Activated CD8-positive, alpha-beta memory T cell treated with anti-CD3 and anti-CD28 coated beads, Interleukin-2, amount 50 U/mL, for 24 hours (primary cell): ENCODE measurements at regions not wholly inside any gene's neighbourhood (a gene's known extent, or its start where the extent isn't known, plus 50 kb on each side); places are given as distances from the start of the nearest gene placed in this dataset.
"Not testable (repeated sequence)": the region's sequence is repeated elsewhere in the genome, so short reads cannot be mapped to it uniquely, and the experiment has no call there.

ENCODE experiments used
- DNase-seq: peaks from one replicate; pipeline ENCODE4 v3.0.0-alpha.2; 2020; ENCODE audit errors: extremely low read depth

GRCh38 chr2:129347486-129348217 lies 631.8 kb upstream of the RAB6C start:
- DNase-seq, result no peak

- DNase-seq, result no peak
These were observed 624.8 kb upstream of the RAB6C start for GRCh38 chr2:129354631-129355030.

GRCh38 chr2:129361688-129362087 lies 617.8 kb upstream of the RAB6C start:
- no peak for DNase-seq

- DNase-seq, result no peak
These were observed 613.2 kb upstream of the RAB6C start for GRCh38 chr2:129366263-129366662.

DNA sequence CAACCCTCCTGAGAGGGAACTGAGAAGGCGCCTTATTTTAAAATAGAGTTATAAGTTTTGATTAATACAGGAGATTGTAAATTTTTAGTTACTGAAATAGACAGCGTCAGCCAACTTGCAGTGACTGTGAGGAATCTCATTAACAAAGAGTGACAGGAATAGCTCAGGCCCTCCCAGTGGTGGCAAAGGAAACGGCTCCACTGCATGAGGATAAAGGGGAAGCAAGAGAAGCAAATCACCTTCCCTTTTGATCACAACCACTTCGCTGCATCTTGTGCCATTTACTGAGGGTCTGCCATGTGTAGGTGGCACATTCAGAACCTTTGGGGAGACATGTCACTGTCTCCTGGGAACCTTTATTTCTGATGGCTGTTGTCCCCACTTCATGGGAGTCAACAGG lies 612.4 kb upstream of the RAB6C start:
- no peak for DNase-seq

GRCh38 chr2:129369437-129369836 lies 610.0 kb upstream of the RAB6C start:
- no peak for DNase-seq

GRCh38 chr2:129374452-129374851 lies 605.0 kb upstream of the RAB6C start:
- DNase-seq, result no peak

- no peak for DNase-seq
These were observed 603.6 kb upstream of the RAB6C start for GRCh38 chr2:129375632-129376425.

DNA sequence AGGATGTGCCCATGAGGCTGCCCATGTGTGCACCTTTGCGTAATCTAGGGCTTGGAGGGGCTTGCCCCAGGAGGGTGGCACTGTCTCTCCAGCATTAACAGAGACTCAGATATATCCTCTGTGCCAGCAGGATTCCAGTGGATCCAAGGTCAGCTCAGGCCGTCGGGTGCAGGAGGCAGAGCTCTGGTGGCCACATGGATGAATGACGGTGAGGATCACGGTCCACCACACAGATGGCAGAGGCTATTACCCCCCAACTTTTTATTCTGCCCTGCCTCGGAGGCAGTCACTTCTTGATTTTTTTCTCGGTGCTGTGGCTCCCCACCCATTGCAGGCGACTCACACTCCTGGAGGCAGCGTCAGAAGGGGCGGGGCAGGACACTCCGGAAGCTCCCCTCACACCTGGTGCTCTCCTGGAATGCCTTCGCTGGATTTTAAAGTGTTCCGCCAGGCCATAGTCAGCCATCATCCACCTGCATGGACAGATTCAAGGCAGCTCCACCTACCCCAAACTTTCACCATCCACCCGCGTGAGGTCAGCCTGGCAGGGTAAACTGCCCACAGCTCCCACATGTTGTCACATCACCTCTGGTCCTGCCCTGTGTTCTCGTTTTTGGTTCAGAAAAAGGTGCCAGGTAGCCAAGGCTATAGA lies 602.9 kb upstream of the RAB6C start:
- DNase-seq, result no peak

DNA sequence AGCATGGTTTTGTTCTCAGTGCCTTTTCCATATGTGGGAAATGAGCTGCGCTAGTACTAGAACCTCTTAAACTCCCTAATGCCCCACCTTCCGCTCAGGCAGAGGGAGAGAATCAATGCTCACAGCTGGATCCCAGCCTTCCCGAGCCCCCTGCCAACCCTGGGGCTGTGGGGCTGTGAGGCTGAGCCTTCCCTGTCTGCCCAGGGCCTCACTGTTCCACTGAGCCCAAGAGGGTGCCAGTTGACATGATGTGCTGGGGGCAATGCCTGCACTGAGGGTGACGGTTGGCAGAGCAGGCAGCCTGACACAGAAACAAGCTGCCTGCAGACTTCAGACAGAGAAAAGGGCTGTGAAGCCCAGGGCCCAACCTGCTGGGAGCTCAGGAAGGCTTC lies 602.4 kb upstream of the RAB6C start:
- no peak for DNase-seq

- no peak for DNase-seq
These were observed 601.3 kb upstream of the RAB6C start for GRCh38 chr2:129378186-129378585.

DNA sequence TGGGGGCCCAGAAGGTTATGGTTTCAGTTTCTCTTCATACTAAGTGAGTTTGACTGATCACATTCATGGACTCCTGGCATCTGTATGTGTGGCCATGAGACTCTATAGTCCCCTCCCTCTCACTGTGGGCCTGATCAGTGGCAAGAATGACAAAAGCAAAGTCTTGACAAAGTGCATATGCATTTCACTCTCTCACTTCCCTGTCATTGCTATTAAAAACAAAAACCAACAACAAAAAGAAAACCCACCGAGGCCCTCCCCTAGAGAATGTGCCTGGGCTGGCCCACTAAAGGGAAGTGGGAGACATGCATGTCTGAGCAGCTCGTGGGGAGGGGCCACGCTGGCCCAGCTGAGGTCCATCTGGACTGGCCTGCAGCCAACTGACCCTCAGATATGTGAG lies 600.1 kb upstream of the RAB6C start:
- no peak for DNase-seq

- DNase-seq, result no peak
These were observed 597.7 kb upstream of the RAB6C start for GRCh38 chr2:129381789-129382188.

- no peak for DNase-seq
These were observed 590.6 kb upstream of the RAB6C start for GRCh38 chr2:129388870-129389269.

- no peak for DNase-seq
These were observed 585.6 kb upstream of the RAB6C start for GRCh38 chr2:129393816-129394215.

DNA sequence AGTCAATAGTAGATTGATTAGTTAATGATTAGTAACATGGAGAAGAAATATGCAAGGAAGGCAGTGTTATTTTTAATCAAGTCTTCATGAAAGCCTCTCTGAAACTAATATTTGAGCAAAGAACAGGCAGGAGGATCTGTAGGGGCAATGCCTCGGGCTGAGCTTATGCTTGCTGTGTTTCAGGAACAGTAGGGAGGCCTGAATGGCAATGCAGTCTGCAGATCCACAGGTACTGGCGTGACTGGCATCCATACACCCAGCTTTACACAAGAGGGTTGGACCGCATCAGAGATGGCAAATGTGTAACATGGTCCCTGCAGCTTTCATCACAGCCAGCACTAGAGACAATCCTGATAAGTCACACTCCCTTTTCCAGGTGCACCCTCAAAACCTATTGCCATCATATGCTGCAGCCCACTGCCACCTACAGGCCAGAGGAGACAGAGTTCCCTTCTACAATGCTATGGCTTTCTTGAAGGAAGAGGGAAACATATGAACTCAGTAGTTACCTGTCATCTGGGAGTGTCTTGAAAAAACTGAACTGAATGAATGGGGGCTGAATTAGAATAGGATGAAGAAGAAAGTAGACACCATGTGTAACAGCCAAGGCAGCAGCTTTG lies 582.4 kb upstream of the RAB6C start:
- no peak for DNase-seq

- DNase-seq, result no peak
These were observed 578.6 kb upstream of the RAB6C start for GRCh38 chr2:129400826-129401225.

DNA sequence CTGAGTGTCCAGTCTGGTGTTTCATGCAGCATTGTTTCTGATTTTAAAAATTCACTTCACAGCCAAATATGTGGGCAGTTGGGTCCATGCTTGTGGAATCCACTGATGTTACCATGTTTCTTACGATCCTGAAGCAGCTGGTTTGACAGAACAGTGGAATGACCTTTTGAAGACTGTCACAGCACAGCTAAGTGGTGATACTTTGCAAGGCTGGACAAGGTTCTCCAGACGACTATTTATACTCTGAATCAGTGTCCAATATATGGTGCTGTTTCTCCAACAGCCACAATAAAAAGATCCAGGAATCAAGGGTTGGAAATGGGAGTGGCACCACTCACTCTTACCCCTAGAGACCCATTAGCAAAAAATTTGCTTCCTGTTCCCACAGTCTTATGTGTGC lies 577.4 kb upstream of the RAB6C start:
- no peak for DNase-seq

DNA sequence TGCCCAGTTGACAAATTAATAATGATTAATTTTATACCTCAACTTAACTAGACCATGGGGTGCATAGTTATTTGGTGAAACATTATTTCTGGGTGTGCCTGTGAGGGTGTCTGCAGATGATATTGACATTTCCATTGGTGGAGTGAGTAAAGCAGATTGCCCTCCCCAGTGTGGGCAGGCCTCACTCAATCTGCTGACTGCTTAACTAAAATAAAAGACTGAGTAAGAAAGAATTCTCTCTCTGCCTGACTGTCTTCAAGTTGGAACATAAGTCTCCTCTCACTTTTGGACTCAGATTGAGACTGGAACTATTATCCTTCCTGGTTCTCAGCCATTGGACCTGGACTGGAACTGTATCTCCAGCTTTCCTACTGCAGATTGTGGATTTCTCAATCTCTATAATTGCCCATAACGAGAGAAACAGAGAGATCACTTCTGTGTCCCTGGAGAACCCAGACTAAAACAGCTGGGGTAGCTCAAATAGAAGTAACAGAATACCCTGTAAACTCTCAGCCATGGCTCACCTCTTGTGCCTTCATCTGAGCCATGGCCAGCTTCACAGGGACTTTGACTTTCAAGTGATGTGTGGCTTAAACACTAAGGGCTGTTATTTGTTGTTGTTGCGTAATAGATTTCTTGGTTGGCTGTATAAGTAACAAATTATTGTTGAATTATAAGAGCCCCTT lies 575.3 kb upstream of the RAB6C start:
- no peak for DNase-seq

GRCh38 chr2:129408570-129408969 lies 570.9 kb upstream of the RAB6C start:
- no peak for DNase-seq

DNA sequence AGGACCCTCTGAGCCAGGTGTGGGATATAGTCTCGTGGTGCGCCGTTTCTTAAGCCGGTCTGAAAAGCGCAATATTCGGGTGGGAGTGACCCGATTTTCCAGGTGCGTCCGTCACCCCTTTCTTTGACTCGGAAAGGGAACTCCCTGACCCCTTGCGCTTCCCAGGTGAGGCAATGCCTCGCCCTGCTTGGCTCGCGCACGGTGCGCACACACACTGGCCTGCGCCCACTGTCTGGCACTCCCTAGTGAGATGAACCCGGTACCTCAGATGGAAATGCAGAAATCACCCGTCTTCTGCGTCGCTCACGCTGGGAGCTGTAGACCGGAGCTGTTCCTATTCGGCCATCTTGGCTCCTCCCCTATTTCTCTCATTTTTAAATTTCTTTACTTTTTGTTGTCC lies 562.4 kb upstream of the RAB6C start:
- not testable (repeated sequence) for DNase-seq

DNA sequence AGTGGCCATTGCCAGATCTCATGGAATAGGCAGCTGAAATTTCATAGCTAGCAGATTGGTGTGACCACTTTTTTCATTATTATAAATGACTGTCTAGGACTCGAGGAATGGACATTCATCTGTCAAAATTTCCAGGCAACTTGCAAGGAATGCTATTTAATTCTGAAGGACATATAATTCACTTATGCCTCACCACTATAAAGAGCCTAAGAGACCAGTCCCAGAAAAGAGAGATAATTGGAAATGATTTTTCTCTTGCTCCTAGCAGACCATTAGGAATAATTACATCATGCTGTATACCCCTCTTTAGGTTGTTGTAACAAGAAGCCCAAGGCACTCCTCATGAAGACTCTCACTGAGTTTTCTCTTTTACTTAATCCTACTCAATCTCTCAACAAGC lies 557.4 kb upstream of the RAB6C start:
- no peak for DNase-seq
